CD4-positive, CD25-positive, alpha-beta regulatory T cell (primary cell): ENCODE measurements at regions not wholly inside any gene's neighbourhood (a gene's known extent, or its start where the extent isn't known, plus 50 kb on each side); places are given as distances from the start of the nearest gene placed in this dataset.

Experiments
- ATAC-seq, 2 donors: fragments of 150-1000 bp; cut with Tn5 transposase; one replicate each; pipeline ENCODE4 v1.10.0; 2021; ENCODE audit warnings: low read depth in 2 of 2, moderate number of reproducible peaks in 2 of 2, moderate library complexity in 1 of 2
- DNase-seq, 3 donors: peaks; one replicate each; pipeline versions ENCODE4 v3.0.0 to v3.0.0-alpha.2; 2012 to 2022; ENCODE audit warnings: mixed read lengths in 1 of 3
- H3K27ac ChIP-seq: one replicate; pipeline ENCODE4 v1.7.0; 2013; ENCODE audit warnings: mild to moderate bottlenecking, low read length; ENCODE audit not compliant: insufficient read depth, poor library complexity, severe bottlenecking
- H3K27me3 ChIP-seq: one replicate; pipeline ENCODE4 v1.7.0; 2013; ENCODE audit warnings: low read length; ENCODE audit not compliant: control insufficient read depth, insufficient read depth
- H3K36me3 ChIP-seq: one replicate; pipeline ENCODE4 v1.7.0; 2013; ENCODE audit warnings: mild to moderate bottlenecking, low read length, moderate library complexity; ENCODE audit not compliant: control insufficient read depth, insufficient read depth
- H3K4me1 ChIP-seq: 2 replicates; pipeline ENCODE4 v1.7.0; 2013; ENCODE audit warnings: mild to moderate bottlenecking, low read length; ENCODE audit not compliant: insufficient read depth, control insufficient read depth, poor library complexity, severe bottlenecking
- H3K4me3 ChIP-seq: one replicate; pipeline ENCODE4 v1.7.0; 2013; ENCODE audit warnings: low read depth, mild to moderate bottlenecking, low read length, moderate library complexity
- H3K9me3 ChIP-seq, 2 experiments: 1 replicate in 1 of 2; 2 replicates in 1 of 2; pipeline ENCODE4 v1.7.0; 2013; ENCODE audit warnings: low read length in 2 of 2, mild to moderate bottlenecking in 1 of 2, moderate library complexity in 1 of 2; ENCODE audit not compliant: control insufficient read depth in 2 of 2
- H3K27ac Mint-ChIP-seq, 3 donors: one replicate each; pipeline ENCODE4 v1.8.0; 2020 to 2022; ENCODE audit warnings: mild to moderate bottlenecking in 3 of 3, mixed read lengths in 3 of 3, moderate library complexity in 2 of 3
- H3K27me3 Mint-ChIP-seq: one replicate; pipeline ENCODE4 v1.8.0; 2022; ENCODE audit warnings: mild to moderate bottlenecking, mixed read lengths
- H3K36me3 Mint-ChIP-seq: one replicate; pipeline ENCODE4 v1.8.0; 2020; ENCODE audit warnings: mixed read lengths
- H3K4me1 Mint-ChIP-seq, 4 donors: one replicate each; pipeline ENCODE4 v1.8.0; 2020 to 2022; ENCODE audit warnings: mixed read lengths in 4 of 4, mild to moderate bottlenecking in 1 of 4
- H3K4me3 Mint-ChIP-seq, 4 donors: one replicate each; pipeline ENCODE4 v1.8.0; 2020 to 2022; ENCODE audit warnings: mild to moderate bottlenecking in 4 of 4, mixed read lengths in 4 of 4, moderate library complexity in 3 of 4
- H3K9me3 Mint-ChIP-seq, 7 donors: one replicate each; pipeline ENCODE4 v1.8.0; 2020 to 2022; ENCODE audit warnings: mixed read lengths in 7 of 7, mild to moderate bottlenecking in 3 of 7, moderate library complexity in 2 of 7

DNA sequence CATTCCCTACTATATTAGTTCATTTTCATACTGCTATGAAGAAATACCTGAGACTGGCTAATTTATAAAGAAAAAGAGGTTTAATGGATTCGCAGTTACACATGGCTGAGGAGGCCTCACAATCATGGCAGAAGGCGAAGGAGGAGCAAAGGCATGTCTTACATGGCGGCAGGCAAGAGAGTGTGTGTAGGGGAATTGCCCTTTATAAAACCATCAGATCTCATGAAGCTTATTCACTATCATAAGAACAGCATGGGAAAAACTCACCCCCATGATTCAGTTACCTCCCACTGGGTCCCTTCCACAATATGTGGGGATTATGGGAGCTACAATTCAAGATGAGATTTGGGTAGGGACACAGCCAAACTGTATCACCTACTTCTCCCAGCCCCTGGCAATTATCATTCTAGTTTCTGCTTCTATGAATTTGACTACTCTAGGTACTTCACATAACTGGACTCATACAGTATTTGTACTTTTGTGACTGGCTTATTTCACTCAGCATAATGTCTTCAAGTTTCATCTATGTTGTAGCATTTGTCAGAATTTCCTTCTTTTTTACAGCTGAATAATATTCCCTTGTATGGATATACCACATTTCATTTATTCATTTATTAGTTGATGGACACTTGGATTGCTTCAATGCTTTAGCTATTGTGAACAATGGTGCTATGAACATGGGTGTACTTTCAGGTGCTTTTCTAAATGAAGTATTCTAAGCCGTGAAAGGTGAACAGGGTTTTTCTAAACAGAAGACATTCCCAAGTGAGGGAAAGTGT lies 219.5 kb upstream of the NUDT4 start:
- Mint-ChIP-seq H3K36me3 (no peaks in the 10 kb centered on the region), H3K4me3 (no peak overlapping the region), H3K27ac (no peak overlapping the region), H3K4me1 (no peaks in the 10 kb centered on the region), H3K9me3 (peaks cover 0 to 9% (median 4%) of the 10 kb centered on the region in 7 donors), H3K27me3 (peaks cover 25% of the 10 kb centered on the region)
- ATAC-seq (no peak), DNase-seq (no peak)
- Histone ChIP-seq H3K9me3 (peaks cover 3 to 5% of the 10 kb centered on the region in 2 experiments), H3K27ac (no peak overlapping the region), H3K27me3 (peaks cover 3% of the 10 kb centered on the region), H3K4me1 (no peaks in the 10 kb centered on the region), H3K36me3 (no peaks in the 10 kb centered on the region), H3K4me3 (no peak overlapping the region)

DNA sequence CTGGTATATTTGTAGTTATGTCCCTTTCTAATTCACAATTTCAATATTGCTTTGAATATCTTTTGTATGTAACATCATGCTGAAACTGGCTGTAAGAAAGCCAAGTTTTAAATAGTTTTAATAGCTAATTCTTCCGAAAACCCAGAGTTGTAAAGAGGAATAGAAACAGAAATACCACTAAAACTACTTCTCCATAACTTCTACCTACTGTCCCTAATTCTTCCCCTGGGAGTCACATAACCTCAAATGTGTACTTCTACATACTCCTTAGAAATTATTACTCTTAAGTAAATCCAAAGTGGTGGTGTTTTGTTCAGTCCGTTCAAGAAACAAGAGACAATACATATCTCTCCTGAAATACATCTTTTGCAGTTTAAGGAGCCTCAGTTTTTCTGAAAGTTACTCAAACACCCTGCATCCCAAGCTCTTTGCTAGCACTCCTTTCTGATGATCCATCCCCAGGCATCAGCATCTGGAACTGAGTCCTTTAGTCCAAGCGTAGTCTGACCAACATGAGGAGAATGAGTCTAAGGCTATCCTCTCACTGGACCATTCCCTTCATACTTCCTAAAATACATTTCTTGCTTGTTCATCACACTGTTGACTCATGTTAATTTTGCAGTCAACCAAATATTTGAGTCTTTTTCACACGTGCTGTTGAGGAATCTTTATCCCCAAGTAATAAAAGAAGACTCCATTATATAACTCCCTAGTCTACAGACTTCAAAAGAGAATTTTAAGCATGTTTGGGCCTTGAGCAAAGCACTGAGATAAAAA lies 214.3 kb upstream of the NUDT4 start:
- Histone ChIP-seq H3K27me3 (no peaks in the 10 kb centered on the region), H3K4me3 (no peak overlapping the region), H3K27ac (no peak overlapping the region), H3K36me3 (no peaks in the 10 kb centered on the region), H3K4me1 (peaks cover 6% of the 10 kb centered on the region), H3K9me3 (peaks cover 2 to 3% of the 10 kb centered on the region in 2 experiments)
- no peak overlapping the region for H3K27ac Mint-ChIP-seq
- H3K27me3 Mint-ChIP-seq, result peaks cover 12% of the 10 kb centered on the region
- ATAC-seq (no peak), DNase-seq (no peak)
- no peaks in the 10 kb centered on the region for H3K36me3 Mint-ChIP-seq
- peaks cover 0 to 10% (median 2%) of the 10 kb centered on the region in 4 donors for H3K4me1 Mint-ChIP-seq
- H3K9me3 Mint-ChIP-seq, result peaks cover 0 to 4% (median 2%) of the 10 kb centered on the region in 7 donors
- no peak overlapping the region for H3K4me3 Mint-ChIP-seq

DNA sequence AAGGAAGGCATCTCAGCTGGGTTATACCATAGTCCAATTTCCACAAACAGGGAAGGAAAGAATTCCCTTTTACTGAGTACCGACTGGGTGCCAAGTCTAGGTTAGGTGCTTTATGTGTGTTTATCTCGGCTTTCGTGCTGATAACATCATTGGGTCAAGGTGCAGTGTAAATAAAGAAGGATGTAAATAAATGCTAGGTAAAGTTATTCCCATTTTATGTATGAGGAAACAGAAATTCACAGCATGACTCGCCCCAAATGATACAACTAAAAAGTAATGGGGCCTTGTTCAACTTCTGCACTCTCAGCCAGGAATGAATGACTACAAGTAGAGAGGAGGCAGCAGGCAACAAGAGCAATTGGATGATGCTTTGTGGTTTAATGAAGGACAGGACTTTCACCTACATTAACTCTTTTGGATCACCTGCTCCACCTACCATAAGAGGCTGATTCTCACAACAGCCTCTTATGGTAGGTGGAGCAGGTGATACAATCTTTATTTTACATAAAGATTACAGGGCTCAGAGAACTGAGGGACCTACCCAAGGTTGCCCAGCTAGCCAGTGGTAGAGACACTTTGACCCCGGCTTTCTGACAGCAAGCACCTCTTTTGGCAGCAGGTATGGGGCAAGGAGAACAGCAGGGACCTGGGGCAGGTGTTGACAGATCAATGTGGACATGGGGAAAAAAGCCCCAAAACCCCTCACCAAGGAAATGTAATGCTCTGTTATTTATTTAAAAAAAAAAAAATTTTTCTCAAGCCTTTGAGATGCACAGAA lies 213.4 kb upstream of the NUDT4 start:
- H3K4me1 ChIP-seq, result peaks cover 6% of the 10 kb centered on the region
- peaks cover 0 to 10% (median 2%) of the 10 kb centered on the region in 4 donors for H3K4me1 Mint-ChIP-seq
- H3K27ac ChIP-seq, result no peak overlapping the region
- no peaks in the 10 kb centered on the region for H3K9me3 ChIP-seq
- H3K9me3 Mint-ChIP-seq, result peaks cover 0 to 2% (median 0%) of the 10 kb centered on the region in 7 donors
- H3K27me3 ChIP-seq, result no peaks in the 10 kb centered on the region
- ATAC-seq, result no peak
- no peak overlapping the region for H3K27ac Mint-ChIP-seq
- peaks cover 13% of the 10 kb centered on the region for H3K27me3 Mint-ChIP-seq
- no peak overlapping the region for H3K4me3 Mint-ChIP-seq
- no peaks in the 10 kb centered on the region for H3K36me3 ChIP-seq
- no peak for DNase-seq
- no peak overlapping the region for H3K4me3 ChIP-seq
- H3K36me3 Mint-ChIP-seq, result no peaks in the 10 kb centered on the region

DNA sequence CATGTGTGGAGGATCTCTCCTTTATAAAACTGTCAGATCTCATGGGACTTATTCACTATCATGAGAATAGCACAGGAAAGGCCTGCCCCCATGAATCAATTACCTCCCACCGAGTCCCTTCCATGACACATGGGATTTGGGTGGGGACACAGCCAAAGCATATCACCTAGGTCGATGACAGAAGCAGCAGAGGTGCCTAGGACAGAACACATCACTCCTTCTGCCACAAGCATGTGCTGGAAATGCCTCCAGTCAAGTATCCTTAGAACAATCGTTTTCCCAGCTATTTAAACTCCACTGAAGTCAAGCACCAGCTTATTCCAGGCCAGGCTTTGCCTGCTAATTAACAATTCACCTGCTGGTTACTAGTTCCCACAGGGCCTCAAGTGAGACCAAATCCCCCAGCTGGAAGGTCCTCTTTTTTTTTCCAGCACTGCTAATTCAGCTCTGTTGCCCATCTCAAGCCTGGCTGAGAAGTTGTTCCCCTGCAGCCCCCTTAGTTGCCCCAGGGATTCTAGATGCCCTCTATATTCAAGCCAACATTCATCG lies 212.3 kb upstream of the NUDT4 start:
- H3K4me1 Mint-ChIP-seq, result peaks cover 0 to 10% (median 2%) of the 10 kb centered on the region in 4 donors
- peaks cover 13% of the 10 kb centered on the region for H3K27me3 Mint-ChIP-seq
- DNase-seq (no peak), ATAC-seq (no peak)
- Histone ChIP-seq H3K4me1 (peaks cover 6% of the 10 kb centered on the region), H3K4me3 (no peak overlapping the region), H3K27me3 (no peaks in the 10 kb centered on the region), H3K36me3 (no peaks in the 10 kb centered on the region), H3K9me3 (no peaks in the 10 kb centered on the region), H3K27ac (no peak overlapping the region)
- H3K4me3 Mint-ChIP-seq, result no peak overlapping the region
- H3K9me3 Mint-ChIP-seq, result no peaks in the 10 kb centered on the region
- H3K27ac Mint-ChIP-seq, result no peak overlapping the region
- H3K36me3 Mint-ChIP-seq, result no peaks in the 10 kb centered on the region

DNA sequence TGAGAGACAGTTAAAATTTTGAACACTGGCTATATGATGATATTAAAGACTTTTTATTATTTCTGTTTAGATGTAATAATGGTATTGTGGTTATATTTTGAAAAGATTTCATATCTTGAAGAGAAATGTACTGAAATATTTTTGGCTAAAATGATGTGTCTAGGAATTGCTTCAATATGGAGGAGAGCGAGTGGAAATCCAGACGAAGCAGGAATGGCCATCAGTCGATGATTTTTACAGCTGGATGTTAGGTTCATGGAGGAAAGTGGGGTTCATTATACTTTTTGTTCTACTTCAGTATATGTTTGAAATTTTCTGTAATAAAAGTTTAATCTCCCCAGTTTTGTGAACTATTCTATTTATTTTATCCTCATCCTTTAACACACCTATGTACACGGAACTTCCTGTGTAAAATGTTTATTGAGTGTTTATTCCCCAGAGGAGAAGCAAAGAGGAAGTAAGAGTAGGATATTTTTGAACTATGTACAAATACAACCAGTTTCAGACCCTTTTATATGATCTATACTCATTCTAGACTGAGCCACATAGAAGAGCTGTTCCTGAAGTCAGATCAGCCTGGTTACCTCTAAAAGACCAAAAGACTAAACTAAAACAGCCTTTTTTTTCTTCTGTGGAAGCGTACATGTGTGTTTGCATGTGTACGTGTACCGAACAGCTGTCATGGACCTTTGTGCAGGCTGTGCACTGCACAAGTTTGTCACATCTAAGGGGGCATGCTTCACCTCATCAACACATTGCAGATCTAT lies 211.0 kb upstream of the NUDT4 start:
- Mint-ChIP-seq H3K36me3 (no peaks in the 10 kb centered on the region), H3K4me1 (peaks cover 0 to 10% (median 2%) of the 10 kb centered on the region in 4 donors), H3K4me3 (no peak overlapping the region), H3K27me3 (peaks cover 9% of the 10 kb centered on the region), H3K27ac (no peak overlapping the region), H3K9me3 (no peaks in the 10 kb centered on the region)
- no peak overlapping the region for H3K27ac ChIP-seq
- peaks cover 6% of the 10 kb centered on the region for H3K4me1 ChIP-seq
- no peak overlapping the region for H3K4me3 ChIP-seq
- no peaks in the 10 kb centered on the region for H3K36me3 ChIP-seq
- no peak for DNase-seq
- ATAC-seq, result no peak
- no peaks in the 10 kb centered on the region for H3K9me3 ChIP-seq
- H3K27me3 ChIP-seq, result no peaks in the 10 kb centered on the region

DNA sequence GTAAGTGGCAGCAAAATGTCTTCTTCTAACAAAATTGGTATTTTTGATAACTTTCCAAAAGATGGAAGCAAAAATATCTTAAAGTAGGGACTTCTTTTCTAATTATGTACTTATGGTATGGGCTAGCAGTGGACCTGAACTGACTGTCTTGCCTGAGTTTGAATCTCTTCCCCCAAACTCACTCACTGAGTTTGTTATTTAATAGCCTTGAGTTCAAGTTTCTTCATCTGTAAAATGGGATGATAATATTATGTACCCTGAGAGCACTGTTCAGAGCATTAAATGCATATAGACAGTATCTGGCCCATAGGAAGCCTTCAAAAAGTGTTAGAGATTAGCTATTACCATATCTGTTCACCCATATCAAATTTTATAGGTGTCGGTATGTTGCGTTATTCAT lies 210.4 kb upstream of the NUDT4 start:
- H3K4me3 ChIP-seq, result peak overlapping the region; percentile 69
- H3K4me1 Mint-ChIP-seq, result peaks cover 0 to 10% (median 2%) of the 10 kb centered on the region in 4 donors
- peaks cover 6% of the 10 kb centered on the region for H3K4me1 ChIP-seq
- H3K4me3 Mint-ChIP-seq, result peak overlapping the region in 1 of 4 donors; percentile 59
- DNase-seq (no peak), ATAC-seq (no peak)
- H3K9me3 Mint-ChIP-seq, result no peaks in the 10 kb centered on the region
- no peak overlapping the region for H3K27ac ChIP-seq
- no peak overlapping the region for H3K27ac Mint-ChIP-seq
- peaks cover 9% of the 10 kb centered on the region for H3K27me3 Mint-ChIP-seq
- H3K36me3 ChIP-seq, result no peaks in the 10 kb centered on the region
- H3K36me3 Mint-ChIP-seq, result no peaks in the 10 kb centered on the region
- no peaks in the 10 kb centered on the region for H3K27me3 ChIP-seq
- H3K9me3 ChIP-seq, result no peaks in the 10 kb centered on the region
